Upper lobe of left lung (tissue), 6 donors: ENCODE measurements at regions not wholly inside any gene's neighbourhood (a gene's known extent, or its start where the extent isn't known, plus 50 kb on each side); places are given as distances from the start of the nearest gene placed in this dataset.

Source experiments
- ATAC-seq, 2 donors: fragments of 200-7000 bp; cut with Tn5 transposase; one replicate each; pipeline ENCODE4 v1.9.1; 2022; ENCODE audit warnings: mild to moderate bottlenecking in 2 of 2, moderate library complexity in 2 of 2; ENCODE audit not compliant: low FRiP score in 2 of 2
- DNase-seq, 2 donors: peaks; one replicate each; pipeline ENCODE4 v3.0.0-alpha.2; 2019 to 2020
- H3K27ac ChIP-seq, 4 donors: fragments of 200-600 bp; sonication (generic); one replicate each; pipeline ENCODE4 v1.5.1; 2016 to 2019
- H3K27me3 ChIP-seq, 4 donors: fragments of 200-600 bp; sonication (generic); one replicate each; pipeline ENCODE4 v1.5.1; 2017 to 2019
- H3K36me3 ChIP-seq, 4 donors: fragments of 200-600 bp; sonication (generic); one replicate each; pipeline ENCODE4 v1.5.1; 2016 to 2019
- H3K4me1 ChIP-seq, 4 donors: fragments of 200-600 bp; sonication (generic); one replicate each; pipeline ENCODE4 v1.5.1; 2018 to 2019
- H3K4me3 ChIP-seq, 4 donors: fragments of 200-600 bp; sonication (generic); one replicate each; pipeline ENCODE4 v1.5.1; 2017 to 2019; ENCODE audit warnings: mild to moderate bottlenecking in 2 of 4, moderate library complexity in 1 of 4
- H3K9me3 ChIP-seq, 4 donors: fragments of 200-600 bp; sonication (generic); one replicate each; pipeline ENCODE4 v1.5.1; 2018 to 2019
- EP300 ChIP-seq, 4 donors: sonication (generic); formaldehyde crosslinking; IDR thresholded peaks; one replicate each; pipeline ENCODE4 v1.5.1; 2017; ENCODE audit warnings: antibody characterized with exemption in 4 of 4, control low read depth in 2 of 4
- POLR2A ChIP-seq, 4 donors: fragments of 450-650 bp; IDR thresholded peaks; one replicate each; pipeline ENCODE4 v1.5.1; 2016 to 2017; ENCODE audit warnings: antibody characterized with exemption in 4 of 4, mild to moderate bottlenecking in 2 of 4
- POLR2AphosphoS5 ChIP-seq, 2 donors: sonication (generic); formaldehyde crosslinking; IDR thresholded peaks; one replicate each; pipeline ENCODE4 v1.5.1; 2017; ENCODE audit warnings: antibody characterized with exemption in 2 of 2
- WGBS, 2 donors: methylation state at CpG; one replicate each; pipeline ENCODE4 v1.1.5; 2017 to 2018; 5-methylcytosine and 5-hydroxymethylcytosine counted together
- TF ChIP-seq, protein P1 (sequence below), 6 experiments: fragments of 450-650 bp in 4 of 6; fragments of 200-600 bp in 2 of 6; sonication (generic) in 2 of 6; IDR thresholded peaks; one replicate each; pipeline ENCODE4 v1.5.1; 2016 to 2019; ENCODE audit warnings: antibody characterized with exemption in 6 of 6
- donor health status: DM: no; HTN: no; CAD: no; lungs with moderate emphysema.
- donor health status: DM: no; HTN: yes; CAD: no; lungs with severe emphysema.

- 88 to 90% methylated on average over 7 of the region's 7 CpGs for WGBS, 2 donors
- DNase-seq (no peak), ATAC-seq (no peak)
- Histone ChIP-seq H3K4me1 (no peaks in the 10 kb centered on the region), H3K36me3 (no peaks in the 10 kb centered on the region), H3K9me3 (no peaks in the 10 kb centered on the region), H3K27me3 (no peaks in the 10 kb centered on the region), H3K27ac (no peak overlapping the region), H3K4me3 (no peak overlapping the region)
- TF ChIP-seq POLR2AphosphoS5 (IDR thresholded peaks at IDR 0.05) (no peak), EP300 (IDR thresholded peaks at IDR 0.05) (no peak), POLR2A (IDR thresholded peaks at IDR 0.05) (no peak)
- TF ChIP-seq, protein P1, sequence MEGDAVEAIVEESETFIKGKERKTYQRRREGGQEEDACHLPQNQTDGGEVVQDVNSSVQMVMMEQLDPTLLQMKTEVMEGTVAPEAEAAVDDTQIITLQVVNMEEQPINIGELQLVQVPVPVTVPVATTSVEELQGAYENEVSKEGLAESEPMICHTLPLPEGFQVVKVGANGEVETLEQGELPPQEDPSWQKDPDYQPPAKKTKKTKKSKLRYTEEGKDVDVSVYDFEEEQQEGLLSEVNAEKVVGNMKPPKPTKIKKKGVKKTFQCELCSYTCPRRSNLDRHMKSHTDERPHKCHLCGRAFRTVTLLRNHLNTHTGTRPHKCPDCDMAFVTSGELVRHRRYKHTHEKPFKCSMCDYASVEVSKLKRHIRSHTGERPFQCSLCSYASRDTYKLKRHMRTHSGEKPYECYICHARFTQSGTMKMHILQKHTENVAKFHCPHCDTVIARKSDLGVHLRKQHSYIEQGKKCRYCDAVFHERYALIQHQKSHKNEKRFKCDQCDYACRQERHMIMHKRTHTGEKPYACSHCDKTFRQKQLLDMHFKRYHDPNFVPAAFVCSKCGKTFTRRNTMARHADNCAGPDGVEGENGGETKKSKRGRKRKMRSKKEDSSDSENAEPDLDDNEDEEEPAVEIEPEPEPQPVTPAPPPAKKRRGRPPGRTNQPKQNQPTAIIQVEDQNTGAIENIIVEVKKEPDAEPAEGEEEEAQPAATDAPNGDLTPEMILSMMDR (IDR thresholded peaks at IDR 0.05), result no peak
These were observed 514.4 kb upstream of the SALL1 start for GRCh38 chr16:51665436-51665998.

- Histone ChIP-seq H3K4me3 (no peak overlapping the region), H3K4me1 (no peaks in the 10 kb centered on the region), H3K36me3 (no peaks in the 10 kb centered on the region), H3K27ac (no peak overlapping the region), H3K27me3 (no peaks in the 10 kb centered on the region), H3K9me3 (peaks cover 0 to 6% (median 0%) of the 10 kb centered on the region in 4 donors)
- no peak for TF ChIP-seq POLR2A (IDR thresholded peaks at IDR 0.05)
- no peak for TF ChIP-seq EP300 (IDR thresholded peaks at IDR 0.05)
- TF ChIP-seq, protein P1 (IDR thresholded peaks at IDR 0.05), result no peak
- no peak for TF ChIP-seq POLR2AphosphoS5 (IDR thresholded peaks at IDR 0.05)
- ATAC-seq (no peak), DNase-seq (no peak)
- WGBS, 2 donors, result 84 to 87% methylated on average over 8 of the region's 8 CpGs
These were observed 507.5 kb upstream of the SALL1 start for GRCh38 chr16:51658531-51658930.

- DNase-seq (no peak), ATAC-seq (no peak)
- H3K27ac ChIP-seq, result no peak overlapping the region
- no peaks in the 10 kb centered on the region for H3K4me1 ChIP-seq
- 36 to 44% methylated on average over 4 of the region's 4 CpGs for WGBS, 2 donors
- H3K27me3 ChIP-seq, result no peaks in the 10 kb centered on the region
- no peak overlapping the region for H3K4me3 ChIP-seq
- TF ChIP-seq POLR2AphosphoS5 (IDR thresholded peaks at IDR 0.05) (no peak), POLR2A (IDR thresholded peaks at IDR 0.05) (no peak), EP300 (IDR thresholded peaks at IDR 0.05) (no peak)
- TF ChIP-seq, protein P1 (IDR thresholded peaks at IDR 0.05), result no peak
- H3K9me3 ChIP-seq, result peaks cover 0 to 6% (median 0%) of the 10 kb centered on the region in 4 donors
- H3K36me3 ChIP-seq, result no peaks in the 10 kb centered on the region
These were observed 506.8 kb upstream of the SALL1 start for GRCh38 chr16:51657848-51658247.

- no peak for DNase-seq
- 54 to 73% methylated on average over 2 of the region's 2 CpGs for WGBS, 2 donors
These were observed 504.2 kb upstream of the SALL1 start for GRCh38 chr16:51655249-51655648.

More at GRCh38 chr16:51655249-51655648, 504.2 kb upstream of the SALL1 start:
- H3K9me3 ChIP-seq, result peaks cover 0 to 6% (median 0%) of the 10 kb centered on the region in 4 donors
- H3K4me1 ChIP-seq, result no peaks in the 10 kb centered on the region
- H3K27ac ChIP-seq, result no peak overlapping the region
- no peak for ATAC-seq
- no peak overlapping the region for H3K4me3 ChIP-seq
- no peaks in the 10 kb centered on the region for H3K36me3 ChIP-seq
- TF ChIP-seq EP300 (IDR thresholded peaks at IDR 0.05) (no peak), POLR2AphosphoS5 (IDR thresholded peaks at IDR 0.05) (no peak), POLR2A (IDR thresholded peaks at IDR 0.05) (no peak)
- TF ChIP-seq, protein P1 (IDR thresholded peaks at IDR 0.05), result no peak
- no peaks in the 10 kb centered on the region for H3K27me3 ChIP-seq
